Inferior parietal cortex (tissue), 1 donor: ENCODE measurements at regions not wholly inside any gene's neighbourhood (a gene's known extent, or its start where the extent isn't known, plus 50 kb on each side); places are given as distances from the start of the nearest gene placed in this dataset.
A peak's percentile ranks its signal among the peaks of the same experiment; 100 is the strongest.
"Not testable (repeated sequence)": the region's sequence is repeated elsewhere in the genome, so short reads cannot be mapped to it uniquely, and the experiment has no call there.

Experiments
- DNase-seq: peaks from one replicate; pipeline ENCODE4 v3.0.0-alpha.2; 2016; ENCODE audit errors: extremely low spot score

GRCh38 chr3:153744889-153745288, 376.3 kb upstream of the ARHGEF26 start:
- DNase-seq: no peak

DNA sequence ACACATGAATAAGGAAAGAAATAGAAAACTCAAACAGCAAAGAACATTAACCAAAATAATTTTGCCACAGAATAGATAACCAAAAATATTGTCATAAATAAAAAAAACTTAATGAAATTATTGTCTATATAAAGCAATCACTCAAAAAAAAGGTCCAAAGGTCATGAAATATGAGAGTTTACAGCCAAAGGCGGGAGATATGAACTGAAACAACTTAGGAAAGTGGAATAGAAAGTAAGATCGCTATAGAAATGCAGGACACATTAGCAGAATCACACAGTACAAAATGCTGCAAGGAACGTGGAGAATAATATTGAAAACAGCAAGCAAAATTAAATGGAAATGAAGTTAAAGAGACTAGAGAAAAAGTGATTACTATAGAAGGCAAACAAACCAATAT, 375.0 kb upstream of the ARHGEF26 start:
- no peak for DNase-seq

GRCh38 chr3:153749070-153749610, 372.1 kb upstream of the ARHGEF26 start:
- DNase-seq: no peak

DNA sequence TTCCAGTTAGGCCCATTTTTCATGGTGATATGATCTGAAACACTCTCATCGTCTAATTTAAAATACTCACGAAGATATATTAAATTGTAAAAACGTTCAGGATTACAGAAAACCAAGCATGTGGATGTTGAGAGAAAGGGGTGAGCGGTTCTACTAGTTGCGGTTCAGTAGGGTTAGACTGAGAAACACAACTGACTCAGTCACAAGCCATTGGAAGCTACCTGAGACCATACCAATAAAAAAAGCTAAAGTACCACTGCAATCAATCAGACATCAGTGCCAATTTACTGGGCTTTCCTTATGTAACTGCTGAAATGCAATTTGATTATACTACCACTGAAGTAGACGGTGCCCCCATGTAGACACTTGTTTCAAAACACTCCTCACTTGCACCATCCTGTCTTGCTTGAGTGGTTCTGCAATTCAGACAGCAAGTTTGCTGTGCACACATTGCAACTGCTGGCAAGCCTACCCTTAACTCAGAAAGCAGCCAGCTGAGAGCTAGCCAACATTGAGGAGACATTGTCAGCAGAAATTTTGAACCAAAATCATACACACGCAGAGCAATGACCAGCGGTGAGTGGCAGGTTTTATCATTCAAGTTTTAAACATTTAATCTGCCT, 368.7 kb upstream of the ARHGEF26 start:
- DNase-seq: no peak

- DNase-seq: no peak
These were observed 368.2 kb upstream of the ARHGEF26 start for GRCh38 chr3:153753035-153753434.

- no peak for DNase-seq
These were observed 364.4 kb upstream of the ARHGEF26 start for GRCh38 chr3:153756816-153757215.

DNA sequence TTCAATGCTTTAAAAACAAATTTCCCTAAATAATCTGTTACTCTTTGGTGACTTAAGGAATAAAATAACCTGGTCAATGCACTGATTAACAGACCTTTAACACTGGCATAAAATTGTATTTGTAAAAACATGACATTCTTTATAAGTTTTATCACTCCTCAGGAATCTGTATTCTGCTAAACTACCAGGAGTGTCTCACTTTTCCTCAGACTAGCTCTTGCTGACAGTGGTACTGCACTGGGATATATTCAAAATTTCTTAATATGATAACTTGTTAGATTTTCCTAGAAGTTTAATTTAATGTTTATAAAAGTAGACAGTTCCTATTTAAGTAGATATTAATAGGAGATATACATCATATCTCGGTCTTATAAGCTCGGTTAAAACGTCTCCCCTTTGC, 363.4 kb upstream of the ARHGEF26 start:
- DNase-seq: no peak

GRCh38 chr3:153760948-153761347, 360.2 kb upstream of the ARHGEF26 start:
- no peak for DNase-seq

DNA sequence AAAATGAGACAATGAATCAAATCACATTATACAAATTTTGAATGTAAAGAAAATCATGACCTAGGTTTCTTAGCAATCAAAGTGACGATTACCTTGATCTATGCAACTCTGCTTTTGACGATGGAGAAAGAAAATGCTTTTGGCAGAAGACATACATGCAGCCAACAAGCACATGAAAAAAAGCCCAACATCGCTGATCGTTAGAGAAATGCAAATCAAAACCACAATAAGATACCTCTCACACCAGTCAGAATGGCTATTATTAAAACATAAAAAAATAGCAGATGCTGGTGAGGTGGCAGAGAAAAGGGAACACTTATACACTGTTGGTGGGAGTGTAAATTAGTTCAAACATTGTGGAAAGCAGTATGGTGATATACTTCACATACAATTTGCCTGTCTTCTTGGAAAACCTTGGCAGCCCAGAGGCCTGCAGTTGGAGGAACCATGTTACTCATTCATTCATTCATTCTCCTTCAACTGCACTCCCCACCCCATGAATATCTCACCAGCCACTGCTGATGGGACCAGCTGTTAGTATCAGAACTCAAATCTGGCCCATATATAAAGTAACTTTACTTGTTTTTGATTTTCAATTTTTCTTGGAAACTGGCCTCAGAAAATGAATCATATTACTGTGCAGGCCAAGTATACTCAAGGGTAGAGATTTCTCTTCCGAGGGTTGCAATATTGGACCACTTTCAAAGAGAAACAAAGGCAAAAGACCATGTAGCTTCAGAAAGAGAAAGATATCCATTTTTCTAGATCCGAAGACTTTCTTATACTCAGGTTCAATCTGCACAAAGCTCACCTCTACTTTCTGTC, 358.6 kb upstream of the ARHGEF26 start:
- no peak for DNase-seq

GRCh38 chr3:153767601-153768560, 353.3 kb upstream of the ARHGEF26 start:
- no peak for DNase-seq

DNA sequence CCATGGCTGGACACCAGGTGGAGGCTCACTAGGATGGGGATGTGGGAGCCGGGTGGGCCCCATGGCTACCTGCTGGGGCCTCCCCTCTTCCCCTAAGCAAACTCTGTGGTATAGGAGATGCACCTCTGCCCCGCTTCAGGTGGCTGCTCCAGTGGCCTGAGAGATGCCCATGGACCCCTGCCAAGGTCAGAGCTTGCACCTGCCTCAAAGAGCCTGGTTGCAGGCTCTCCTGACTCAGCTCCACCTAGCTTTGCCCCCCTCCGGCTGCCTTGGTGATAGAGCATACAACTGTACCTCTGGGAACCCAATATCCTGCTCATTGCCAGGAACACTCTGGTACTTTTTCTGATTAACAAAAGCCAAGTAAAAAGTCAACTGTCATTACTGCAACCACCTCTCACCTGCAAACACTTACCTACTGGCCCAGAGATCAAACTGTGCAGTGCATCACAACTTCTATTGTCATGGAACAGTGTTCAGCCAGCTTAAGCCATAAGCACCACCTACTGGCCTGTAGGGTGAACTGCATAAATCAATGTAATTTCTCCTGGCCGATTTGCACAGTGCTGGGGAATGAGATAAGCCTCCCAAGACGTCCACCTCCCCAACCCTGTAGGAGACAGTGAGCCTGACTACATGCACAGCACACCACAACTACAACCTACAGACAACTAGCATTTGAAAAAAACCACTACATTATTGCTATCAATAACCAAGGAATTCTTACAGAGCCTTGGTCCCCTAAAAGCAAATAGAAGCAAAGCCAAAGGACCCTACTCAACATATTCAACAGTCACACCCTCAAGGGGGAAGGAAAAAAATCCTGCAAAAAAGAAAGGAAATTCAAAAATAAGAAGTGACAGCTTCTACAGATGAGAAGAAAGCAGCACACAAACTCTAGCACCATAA, 352.4 kb upstream of the ARHGEF26 start:
- DNase-seq: peak; percentile 51

DNA sequence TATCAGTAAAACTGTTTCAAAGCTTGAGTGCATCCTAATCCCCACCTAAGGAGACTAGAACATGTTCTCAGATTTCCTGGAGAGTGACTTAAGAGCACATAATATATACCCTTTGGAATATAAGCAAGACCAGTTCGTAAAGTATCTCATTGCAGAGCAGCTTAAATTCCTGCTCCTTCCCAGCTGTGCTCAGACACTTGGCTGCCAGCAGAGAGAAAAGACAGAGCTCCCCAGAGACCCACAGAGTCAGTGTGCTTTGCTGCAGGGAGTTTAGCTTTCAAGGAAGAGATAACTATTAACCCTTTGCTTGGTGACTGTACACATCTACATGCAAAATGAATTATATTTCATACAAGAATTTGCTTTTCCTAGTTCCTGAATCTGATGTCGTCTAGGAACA, 338.1 kb upstream of the ARHGEF26 start:
- no peak for DNase-seq

DNA sequence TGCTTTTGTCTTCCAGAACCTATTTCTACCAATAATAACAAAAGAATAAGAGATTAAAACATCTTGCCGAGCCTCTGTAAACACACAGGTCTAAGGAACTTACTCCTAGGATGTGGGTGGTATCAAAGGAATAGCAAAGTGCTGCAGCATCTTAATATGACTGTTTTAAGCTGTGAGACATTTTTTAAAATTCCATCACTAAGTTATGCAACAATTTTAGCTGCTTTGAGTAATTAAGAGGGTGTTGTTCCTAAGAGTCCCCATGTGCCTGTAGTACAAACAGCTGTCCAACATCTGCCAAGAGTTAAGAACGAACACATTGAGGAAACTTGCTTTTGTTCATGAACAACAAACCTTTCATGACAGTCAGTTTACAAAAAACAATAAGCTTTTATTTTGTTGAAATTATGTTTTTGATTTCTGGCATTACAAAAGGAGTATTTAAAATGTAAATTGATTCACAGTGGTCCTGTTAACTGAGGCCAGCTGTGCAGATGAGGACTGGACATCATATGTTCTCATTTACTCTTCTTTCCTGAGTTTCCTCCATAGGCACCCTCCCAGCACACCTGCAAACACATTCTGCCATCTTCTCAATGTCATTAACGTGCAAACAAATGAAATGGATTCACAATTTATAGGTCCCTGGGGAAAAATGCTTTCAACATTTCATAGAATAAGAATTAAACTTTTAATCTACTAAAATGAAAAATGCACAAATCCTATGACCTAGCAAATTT, 337.3 kb upstream of the ARHGEF26 start:
- no peak for DNase-seq

DNA sequence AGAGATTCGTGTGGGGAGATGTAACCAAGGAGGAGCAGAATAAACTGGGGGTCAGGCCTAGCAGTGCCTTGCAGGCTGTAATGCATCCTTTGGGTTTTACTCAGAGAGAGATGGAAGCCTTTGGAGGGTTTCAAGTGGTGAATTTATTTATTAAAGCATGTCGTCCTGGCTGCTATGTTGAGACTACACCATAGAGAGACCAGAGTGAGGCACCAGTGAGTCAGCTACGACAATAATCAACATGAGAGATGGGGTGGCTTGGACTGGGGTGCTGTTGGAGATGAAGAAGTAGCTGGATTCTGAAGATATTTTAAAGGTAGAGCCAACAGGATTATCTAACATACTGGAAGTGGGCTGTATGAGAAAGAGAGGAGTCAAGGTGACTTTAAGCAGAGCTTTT, 335.3 kb upstream of the ARHGEF26 start:
- no peak for DNase-seq

DNA sequence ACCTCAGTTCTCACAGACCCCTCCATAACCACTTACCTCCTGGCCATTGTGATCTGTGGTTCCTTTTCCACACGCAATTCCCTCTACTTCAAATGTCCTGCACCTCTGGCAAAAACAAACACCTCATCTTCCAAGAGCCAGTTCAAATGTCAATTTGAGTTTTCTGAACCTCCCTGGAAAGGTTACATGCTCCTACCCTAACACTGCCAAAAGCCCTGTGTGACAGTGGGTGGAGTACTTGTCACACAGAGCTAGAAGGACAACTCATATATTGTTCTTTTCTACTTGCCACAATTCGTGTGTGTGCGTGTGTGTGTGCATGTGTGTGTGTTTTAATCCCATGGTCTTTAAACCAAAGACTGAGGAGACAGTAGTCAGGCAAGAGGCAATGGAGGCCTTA, 331.8 kb upstream of the ARHGEF26 start:
- no peak for DNase-seq

- DNase-seq: not testable (repeated sequence)
These were observed 324.1 kb upstream of the ARHGEF26 start for GRCh38 chr3:153797056-153797455.

DNA sequence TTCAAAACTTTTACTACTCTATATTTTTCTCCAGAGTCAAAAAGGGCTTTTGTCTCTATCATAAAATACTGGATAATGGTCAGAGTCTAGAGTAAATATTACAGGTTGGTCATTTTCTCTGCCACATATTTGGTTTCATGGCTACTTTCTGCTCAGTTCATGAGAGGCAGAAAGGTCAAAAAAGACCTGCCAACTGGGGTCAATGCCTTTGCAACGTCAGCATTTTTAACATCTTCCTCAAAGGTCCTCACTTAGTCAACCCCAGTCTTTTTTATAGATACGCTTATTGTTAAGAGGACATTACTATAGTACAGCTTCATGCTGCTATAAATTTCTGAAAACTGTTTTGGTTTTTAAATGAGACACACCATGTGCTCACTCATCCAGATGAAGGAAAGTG, 312.1 kb upstream of the ARHGEF26 start:
- DNase-seq: no peak

DNA sequence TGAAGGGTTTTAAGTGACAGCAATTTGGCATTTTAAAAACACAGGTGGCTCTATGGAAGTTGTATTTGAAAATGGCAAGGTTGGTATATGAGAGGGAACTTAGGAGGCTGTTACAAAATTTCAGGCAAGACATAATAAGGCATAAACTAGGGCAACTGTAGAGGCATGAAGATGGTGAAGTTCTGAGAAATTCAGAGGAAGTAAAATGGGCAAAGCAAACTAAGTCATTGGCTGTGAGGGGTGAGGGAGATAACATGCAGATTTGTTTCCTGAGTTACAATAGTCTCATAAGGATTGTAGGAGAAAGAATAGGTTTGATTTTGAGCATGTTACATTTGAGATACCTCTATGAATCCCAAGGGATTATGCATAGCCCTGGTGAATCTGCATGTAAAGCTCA, 302.9 kb upstream of the ARHGEF26 start:
- no peak for DNase-seq

DNA sequence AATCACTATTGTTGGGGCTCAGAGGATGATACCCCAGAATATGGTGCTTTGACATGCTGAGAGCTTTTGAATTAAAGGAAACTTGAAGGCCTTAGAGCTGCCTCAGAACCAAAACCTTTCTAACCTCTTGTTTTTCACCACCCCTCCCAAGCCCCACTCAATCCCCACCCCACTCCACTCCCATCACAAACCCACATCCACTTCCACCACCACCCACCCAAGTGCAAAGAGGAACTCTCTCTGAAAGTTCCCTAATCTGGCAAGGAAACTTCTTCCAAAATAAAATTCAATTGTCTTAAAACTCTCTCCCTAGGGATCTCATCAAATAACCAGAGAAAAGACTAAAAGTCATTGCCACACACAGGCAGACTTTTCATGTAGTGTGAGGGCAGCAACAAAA, 301.2 kb upstream of the ARHGEF26 start:
- no peak for DNase-seq

DNA sequence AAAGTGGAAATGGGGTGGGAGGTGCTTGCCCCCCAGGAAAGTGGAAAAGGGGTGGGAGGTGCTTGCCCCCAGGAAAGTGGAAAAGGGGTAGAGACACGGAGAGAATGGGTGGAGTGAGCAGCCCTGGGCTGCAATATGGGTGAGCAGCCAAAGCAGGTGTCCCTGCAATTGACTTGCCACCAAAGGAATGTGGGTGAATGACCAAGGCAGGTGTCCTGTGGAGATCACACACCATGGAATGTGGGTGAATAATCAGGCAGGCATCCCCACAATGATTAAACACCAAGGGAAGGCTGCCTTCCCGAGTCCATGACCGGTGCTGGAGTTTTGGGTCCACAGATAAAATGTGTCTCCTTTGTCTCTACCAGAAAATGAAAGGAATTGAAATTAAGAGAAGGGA, 292.8 kb upstream of the ARHGEF26 start:
- DNase-seq: not testable (repeated sequence)
